T-helper 1 cell (primary cell): ENCODE measurements at regions not wholly inside any gene's neighbourhood (a gene's known extent, or its start where the extent isn't known, plus 50 kb on each side); places are given as distances from the start of the nearest gene placed in this dataset.

Source experiments
- DNase-seq, 5 donors: peaks; one replicate each; pipeline ENCODE4 v3.0.0-alpha.2; 2012 to 2020

GRCh38 chr2:15107137-15107536, 454.0 kb downstream of the NBAS start:
- DNase-seq, result no peak

- no peak for DNase-seq
Observed at GRCh38 chr2:15111718-15112117, 449.4 kb downstream of the NBAS start.

GRCh38 chr2:15112216-15112615, 448.9 kb downstream of the NBAS start:
- no peak for DNase-seq

- no peak for DNase-seq
Observed at GRCh38 chr2:15115776-15116175, 445.4 kb downstream of the NBAS start.

- DNase-seq, result no peak
Observed at GRCh38 chr2:15116830-15117229, 444.3 kb downstream of the NBAS start.
